AG09309 (cell line): ENCODE measurements at regions not wholly inside any gene's neighbourhood (a gene's known extent, or its start where the extent isn't known, plus 50 kb on each side); places are given as distances from the start of the nearest gene placed in this dataset.

Experiments used
- DNase-seq: peaks from one replicate; pipeline ENCODE4 v3.0.0-alpha.2; 2010; ENCODE audit warnings: low read depth
- H3K4me3 ChIP-seq: 2 replicates; pipeline ENCODE4 v1.5.1; 2011; ENCODE audit warnings: mild to moderate bottlenecking, low read depth, low read length, moderate library complexity; ENCODE audit not compliant: control insufficient read depth
- TF ChIP-seq, protein P1 (sequence below): IDR thresholded peaks from 2 replicates; pipeline ENCODE4 v1.5.1; 2011; ENCODE audit warnings: mild to moderate bottlenecking, low read depth, low read length, inconsistent platforms; ENCODE audit not compliant: insufficient read depth, control insufficient read depth; ENCODE audit errors: missing control alignments

DNA sequence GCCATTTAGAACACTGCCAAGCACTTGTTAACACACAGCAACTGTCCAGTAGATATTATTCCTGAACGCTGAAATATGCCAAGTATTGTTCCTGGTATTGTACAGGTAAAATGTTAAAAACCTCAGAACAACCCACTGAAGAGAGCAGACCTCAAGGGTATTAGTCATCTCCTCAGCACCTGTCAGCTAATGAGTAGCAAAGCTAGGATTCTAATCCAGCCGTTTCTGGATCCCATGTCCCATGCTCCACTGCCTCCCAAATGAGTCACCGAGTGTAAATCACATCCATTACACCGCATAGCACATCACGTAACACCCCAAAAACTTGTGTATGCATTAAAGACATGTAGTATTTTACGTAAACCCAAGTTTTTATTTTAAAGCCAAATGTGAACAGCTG lies 705.4 kb upstream of the TENM4 start:
- TF ChIP-seq, protein P1, sequence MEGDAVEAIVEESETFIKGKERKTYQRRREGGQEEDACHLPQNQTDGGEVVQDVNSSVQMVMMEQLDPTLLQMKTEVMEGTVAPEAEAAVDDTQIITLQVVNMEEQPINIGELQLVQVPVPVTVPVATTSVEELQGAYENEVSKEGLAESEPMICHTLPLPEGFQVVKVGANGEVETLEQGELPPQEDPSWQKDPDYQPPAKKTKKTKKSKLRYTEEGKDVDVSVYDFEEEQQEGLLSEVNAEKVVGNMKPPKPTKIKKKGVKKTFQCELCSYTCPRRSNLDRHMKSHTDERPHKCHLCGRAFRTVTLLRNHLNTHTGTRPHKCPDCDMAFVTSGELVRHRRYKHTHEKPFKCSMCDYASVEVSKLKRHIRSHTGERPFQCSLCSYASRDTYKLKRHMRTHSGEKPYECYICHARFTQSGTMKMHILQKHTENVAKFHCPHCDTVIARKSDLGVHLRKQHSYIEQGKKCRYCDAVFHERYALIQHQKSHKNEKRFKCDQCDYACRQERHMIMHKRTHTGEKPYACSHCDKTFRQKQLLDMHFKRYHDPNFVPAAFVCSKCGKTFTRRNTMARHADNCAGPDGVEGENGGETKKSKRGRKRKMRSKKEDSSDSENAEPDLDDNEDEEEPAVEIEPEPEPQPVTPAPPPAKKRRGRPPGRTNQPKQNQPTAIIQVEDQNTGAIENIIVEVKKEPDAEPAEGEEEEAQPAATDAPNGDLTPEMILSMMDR: no peak
- no peak overlapping the region for H3K4me3 ChIP-seq
- DNase-seq: no peak

DNA sequence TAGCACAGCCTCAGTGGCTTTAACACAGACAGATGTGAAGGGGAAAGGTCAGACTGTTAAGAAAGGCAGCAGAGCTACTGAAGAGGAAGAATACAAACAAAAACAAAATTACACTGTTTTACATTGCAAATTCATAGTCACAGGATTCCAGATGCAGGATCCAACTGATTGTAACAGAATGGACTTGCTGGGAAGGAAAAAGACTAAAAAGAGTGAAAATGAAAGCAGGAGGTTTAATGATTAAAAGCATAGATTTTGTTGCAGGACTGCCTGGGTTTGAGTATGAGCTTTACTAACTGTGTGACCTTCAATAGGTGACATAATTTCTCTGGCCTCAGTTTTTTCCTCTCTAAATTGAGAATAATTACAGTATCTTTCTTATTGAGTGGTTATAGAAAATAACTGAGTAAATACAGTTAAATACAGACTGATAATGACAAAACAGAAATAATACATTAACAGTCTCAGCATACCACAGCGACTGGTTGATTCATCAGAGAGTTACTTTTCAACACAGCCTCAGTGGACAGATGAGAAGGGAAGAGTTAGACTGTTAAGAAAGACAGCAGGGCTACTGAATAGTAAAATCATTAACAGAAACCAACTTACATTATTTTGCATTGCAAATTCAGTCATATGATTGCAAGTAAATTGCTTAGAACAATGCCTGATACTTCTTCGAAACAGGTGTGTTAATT lies 704.2 kb upstream of the TENM4 start:
- no peak overlapping the region for H3K4me3 ChIP-seq
- no peak for DNase-seq
- TF ChIP-seq, protein P1: no peak

DNA sequence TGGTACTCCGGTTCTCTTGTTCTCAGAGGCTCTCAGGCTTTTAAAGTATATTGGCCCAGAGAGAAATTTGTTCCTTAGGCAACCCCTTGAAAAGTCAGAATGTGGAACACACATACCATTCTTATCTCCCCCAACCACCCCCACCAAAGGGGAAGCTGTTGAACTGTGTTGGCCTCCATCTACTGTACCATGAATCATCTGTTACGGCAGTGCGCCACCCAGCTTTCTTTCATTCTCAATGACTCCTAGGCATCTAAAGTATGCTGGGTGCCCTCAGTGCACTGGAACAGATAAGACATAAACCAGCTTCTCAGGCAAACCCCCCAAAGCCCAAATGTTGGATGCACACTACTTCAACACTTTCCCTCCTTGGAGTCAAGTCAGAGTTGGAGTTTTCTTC lies 696.2 kb upstream of the TENM4 start:
- TF ChIP-seq, protein P1: no peak
- no peak overlapping the region for H3K4me3 ChIP-seq
- DNase-seq: no peak

DNA sequence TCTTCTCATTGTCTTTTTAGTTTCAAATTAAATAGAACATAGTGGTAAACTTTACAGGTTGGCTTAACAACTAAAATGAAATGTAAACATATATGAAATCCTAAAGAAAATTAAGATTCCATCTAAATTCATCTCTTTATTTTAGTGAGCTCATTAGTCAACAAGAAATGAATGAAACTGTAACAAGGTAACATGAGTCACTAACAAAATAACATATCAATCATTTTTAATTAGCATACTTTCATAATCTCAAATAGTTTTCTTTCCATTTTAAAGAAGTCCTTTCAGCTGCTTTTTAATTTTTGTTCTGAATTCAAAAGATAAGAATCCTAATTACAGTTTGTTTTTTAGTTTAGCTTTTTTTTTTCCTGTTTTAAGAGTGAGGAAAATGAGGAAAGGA lies 688.6 kb upstream of the TENM4 start:
- TF ChIP-seq, protein P1: no peak
- no peak for DNase-seq
- no peak overlapping the region for H3K4me3 ChIP-seq

DNA sequence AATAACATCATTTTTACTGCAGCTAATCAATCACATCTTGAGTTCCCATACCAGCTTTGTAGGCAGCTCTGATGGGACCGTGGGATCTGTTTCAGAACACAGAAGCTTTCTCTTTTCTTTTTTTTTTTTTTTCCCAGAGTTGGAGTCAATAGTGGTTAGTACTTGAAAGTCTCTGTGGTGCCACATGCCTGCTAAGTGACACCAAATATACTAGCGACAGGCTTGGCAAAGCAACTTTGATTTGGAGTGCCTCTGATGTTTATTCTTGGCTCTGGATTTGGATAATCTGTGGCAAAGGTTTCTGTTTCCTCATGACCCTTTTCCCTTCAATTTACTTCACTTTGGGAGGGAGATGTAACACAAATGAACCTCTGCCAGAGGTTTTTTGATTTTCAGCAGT lies 681.4 kb upstream of the TENM4 start:
- no peak for DNase-seq
- H3K4me3 ChIP-seq: no peak overlapping the region
- TF ChIP-seq, protein P1: no peak

DNA sequence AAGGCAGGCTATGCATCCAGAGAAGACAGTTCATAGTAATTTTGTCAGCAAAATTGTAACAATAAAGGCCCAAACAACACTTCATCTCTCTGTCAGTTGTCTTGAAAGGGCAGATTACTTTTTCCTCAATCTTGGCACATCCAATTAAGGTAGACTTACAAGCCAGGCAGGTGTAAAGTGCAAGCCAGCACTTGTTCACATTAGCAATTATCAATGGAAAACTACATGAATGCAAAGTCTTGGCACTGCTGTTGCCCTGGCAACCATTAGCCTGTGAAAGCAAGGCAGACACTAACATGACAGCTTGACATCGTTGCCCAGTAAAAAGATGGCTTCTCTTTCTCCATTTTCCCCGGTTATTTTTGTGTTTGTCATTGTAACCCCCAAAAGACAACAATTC lies 677.2 kb upstream of the TENM4 start:
- TF ChIP-seq, protein P1: no peak
- no peak for DNase-seq
- no peak overlapping the region for H3K4me3 ChIP-seq
